ENCODE measurements at regions not wholly inside any gene's neighbourhood (a gene's known extent, or its start where the extent isn't known, plus 50 kb on each side); places are given as distances from the start of the nearest gene placed in this dataset.

DNA sequence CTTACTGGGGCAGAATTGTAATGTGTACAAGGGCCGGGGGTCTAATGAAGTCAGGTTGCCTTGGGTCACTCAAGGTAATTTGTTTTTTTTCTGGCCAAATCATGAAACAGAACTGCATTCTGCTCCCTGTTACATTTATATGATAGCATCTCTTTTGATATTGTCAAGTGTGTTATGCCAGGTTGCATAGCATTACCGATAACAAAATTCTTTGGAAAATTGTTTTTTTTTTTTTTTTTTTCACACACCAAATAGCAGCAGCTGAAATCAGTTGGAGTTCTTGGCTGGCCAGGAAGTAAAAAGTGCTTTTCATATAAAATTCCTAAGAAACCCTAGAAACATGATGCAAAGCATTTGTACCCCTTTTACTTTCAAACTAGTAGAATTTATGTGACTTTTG is 282.6 kb upstream of the FN1 start:
- no peak overlapping the region for H3K4me3 ChIP-seq (replicated peaks in 1 of 3)
- DNase-seq = no peak
- intact Hi-C loops (cut with DNase I) = no loop called here
- no peaks in the 10 kb centered on the region for H3K4me1 ChIP-seq
- WGBS, 2 donors = 63 to 69% methylated on average over 2 of the region's 2 CpGs
- H3K36me3 ChIP-seq = no peaks in the 10 kb centered on the region
- H3K27ac ChIP-seq = no peak overlapping the region
- TF ChIP-seq CTCF (IDR thresholded peaks at IDR 0.05) (no peak), POLR2A (IDR thresholded peaks at IDR 0.05) (no peak)
- no peaks in the 10 kb centered on the region for H3K9me3 ChIP-seq
- no peaks in the 10 kb centered on the region for H3K27me3 ChIP-seq

GRCh38 chr2:215717501-215718381 is 281.9 kb upstream of the FN1 start:
- Histone ChIP-seq H3K27me3 (no peaks in the 10 kb centered on the region), H3K9me3 (no peaks in the 10 kb centered on the region), H3K27ac (no peak overlapping the region), H3K4me3 (replicated peaks in 1 of 3) (no peak overlapping the region), H3K4me1 (no peaks in the 10 kb centered on the region), H3K36me3 (no peaks in the 10 kb centered on the region)
- no peak for DNase-seq
- TF ChIP-seq CTCF (IDR thresholded peaks at IDR 0.05) (no peak), POLR2A (IDR thresholded peaks at IDR 0.05) (no peak)
- WGBS, 2 donors = 66 to 67% methylated on average over 11 of the region's 11 CpGs
- intact Hi-C loops (cut with DNase I) = no loop called here

- Histone ChIP-seq H3K4me1 (no peaks in the 10 kb centered on the region), H3K36me3 (no peaks in the 10 kb centered on the region), H3K4me3 (replicated peaks in 1 of 3) (no peak overlapping the region), H3K9me3 (no peaks in the 10 kb centered on the region), H3K27me3 (no peaks in the 10 kb centered on the region), H3K27ac (no peak overlapping the region)
- DNase-seq = no peak
- WGBS, 2 donors = 91 to 97% methylated on average over 6 of the region's 6 CpGs
- intact Hi-C loops (cut with DNase I) = no loop called here
- TF ChIP-seq POLR2A (IDR thresholded peaks at IDR 0.05) = no peak
- TF ChIP-seq CTCF (IDR thresholded peaks at IDR 0.05) = no peak
Observed at GRCh38 chr2:215716956-215717355, 281.1 kb upstream of the FN1 start.

DNA sequence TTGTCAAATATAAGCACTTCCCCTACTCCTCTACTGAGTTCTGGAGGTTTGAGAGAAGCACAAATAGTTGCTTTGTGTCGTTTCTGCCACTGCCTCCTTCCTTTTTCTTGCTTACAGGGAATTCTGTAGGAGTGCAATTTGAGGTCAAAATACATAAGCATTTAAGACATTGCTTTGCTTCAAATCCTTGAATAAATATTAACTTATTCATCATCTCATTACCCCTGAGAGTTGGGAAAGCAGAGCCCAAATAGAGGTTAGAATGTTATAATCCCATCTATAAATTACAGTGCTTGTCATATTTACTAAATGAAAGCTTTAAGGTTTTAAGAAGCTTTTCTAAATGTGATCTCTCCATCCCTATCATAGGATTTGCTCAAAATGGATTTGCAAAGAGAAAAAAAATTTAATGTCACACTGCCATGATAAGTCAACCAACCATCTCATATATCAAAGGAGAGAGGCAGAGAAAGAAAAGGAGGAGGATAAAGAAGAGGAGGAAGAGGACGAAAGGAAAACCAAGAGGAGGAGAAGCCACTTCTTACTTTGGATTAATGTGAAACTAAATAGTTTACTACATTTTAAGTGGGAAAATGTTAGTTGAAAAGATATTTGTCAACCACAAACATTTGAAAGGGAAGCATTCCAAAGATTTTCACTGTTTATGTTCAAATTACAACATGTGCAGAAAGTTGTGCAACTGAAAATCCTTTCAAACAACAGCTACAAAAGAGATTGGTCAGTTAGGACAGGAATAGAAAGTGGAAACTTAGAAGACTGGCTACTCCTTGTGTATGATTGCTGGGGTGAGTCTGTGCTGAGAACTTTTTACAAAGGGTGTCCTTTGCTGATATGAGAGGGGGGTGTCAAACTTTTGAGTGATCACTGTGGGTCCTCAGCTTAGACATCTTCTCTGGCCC is 277.3 kb upstream of the FN1 start:
- WGBS, 2 donors = 57 to 63% methylated on average over 2 of the region's 2 CpGs
- no peak for TF ChIP-seq CTCF (IDR thresholded peaks at IDR 0.05)
- no peak for TF ChIP-seq POLR2A (IDR thresholded peaks at IDR 0.05)
- intact Hi-C loops (cut with DNase I) = no loop called here
- no peak for DNase-seq
- Histone ChIP-seq H3K9me3 (no peaks in the 10 kb centered on the region), H3K36me3 (no peaks in the 10 kb centered on the region), H3K4me1 (no peaks in the 10 kb centered on the region), H3K27ac (no peak overlapping the region), H3K27me3 (no peaks in the 10 kb centered on the region), H3K4me3 (replicated peaks in 1 of 3) (no peak overlapping the region)
